Natural killer cell (primary cell): ENCODE measurements at regions not wholly inside any gene's neighbourhood (a gene's known extent, or its start where the extent isn't known, plus 50 kb on each side); places are given as distances from the start of the nearest gene placed in this dataset.

Experiments
- ATAC-seq, 3 donors: fragments of 150-1000 bp in 2 of 3; fragments of 200-7000 bp in 1 of 3; cut with Tn5 transposase; 1 replicate in 1 of 3; 2 replicates in 2 of 3; pipeline ENCODE4 v1.10.0; 2021; ENCODE audit warnings: mild to moderate bottlenecking in 2 of 3, moderate library complexity in 2 of 3
- DNase-seq, 2 donors: peaks; one replicate each; pipeline versions ENCODE4 v3.0.0 to v3.0.0-alpha.2; 2013 to 2021; ENCODE audit warnings: mixed read lengths in 1 of 2
- H3K27ac ChIP-seq: one replicate; pipeline ENCODE4 v1.5.1; 2013; ENCODE audit warnings: mild to moderate bottlenecking, low read length
- H3K27me3 ChIP-seq: one replicate; pipeline ENCODE4 v1.6.1; 2013; ENCODE audit warnings: low read length; ENCODE audit not compliant: control insufficient read depth, insufficient read depth
- H3K36me3 ChIP-seq: one replicate; pipeline ENCODE4 v1.6.1; 2013; ENCODE audit warnings: low read length; ENCODE audit not compliant: control insufficient read depth, insufficient read depth
- H3K4me1 ChIP-seq: one replicate; pipeline ENCODE4 v1.6.1; 2013; ENCODE audit warnings: low read length; ENCODE audit not compliant: control insufficient read depth, insufficient read depth
- H3K4me3 ChIP-seq: one replicate; pipeline ENCODE4 v1.5.1; 2013; ENCODE audit warnings: low read length
- H3K9me3 ChIP-seq: one replicate; pipeline ENCODE4 v1.6.1; 2013; ENCODE audit warnings: low read length; ENCODE audit not compliant: control insufficient read depth, insufficient read depth
- H3K27ac Mint-ChIP-seq, 2 donors: one replicate each; pipeline ENCODE4 v1.8.0; 2022; ENCODE audit warnings: mild to moderate bottlenecking in 2 of 2, mixed read lengths in 2 of 2, moderate library complexity in 1 of 2
- H3K27me3 Mint-ChIP-seq, 2 donors: one replicate each; pipeline ENCODE4 v1.8.0; 2022; ENCODE audit warnings: low read depth in 2 of 2, mixed read lengths in 2 of 2
- H3K36me3 Mint-ChIP-seq: one replicate; pipeline ENCODE4 v1.8.0; 2022; ENCODE audit warnings: mixed read lengths
- H3K4me1 Mint-ChIP-seq, 2 donors: one replicate each; pipeline ENCODE4 v1.8.0; 2022; ENCODE audit warnings: mixed read lengths in 2 of 2
- H3K4me3 Mint-ChIP-seq: one replicate; pipeline ENCODE4 v1.8.0; 2022; ENCODE audit warnings: mild to moderate bottlenecking, moderate library complexity, mixed read lengths
- H3K9me3 Mint-ChIP-seq, 2 donors: one replicate each; pipeline ENCODE4 v1.8.0; 2022; ENCODE audit warnings: mixed read lengths in 2 of 2
- CTCF ChIP-seq: fragments of 200-600 bp; IDR thresholded peaks from one replicate; pipeline ENCODE4 v1.8.0; 2022; ENCODE audit warnings: antibody characterized with exemption
- WGBS: methylation state at CpG from one replicate; pipeline ENCODE4 v1.1.7; 2013; ENCODE audit warnings: missing lambda C conversion rate; ENCODE audit not compliant: insufficient coverage; 5-methylcytosine and 5-hydroxymethylcytosine counted together
- intact Hi-C: fragments of 100-400 bp; cut with micrococcal nuclease; formaldehyde crosslinking; loops from one replicate; pipeline ENCODE4 v1.14.2; 2022

GRCh38 chr13:22114630-22115311 is 443.9 kb downstream of the FGF9 start:
- peak overlapping the region; percentile 87 for H3K27ac ChIP-seq
- ATAC-seq = peak; percentile 86 to 93 (median 89)
- WGBS = 55% methylated on average over 3 of the region's 9 CpGs

GRCh38 chr13:22118158-22118557 is 447.3 kb downstream of the FGF9 start:
- Mint-ChIP-seq H3K27me3 (no peaks in the 10 kb centered on the region), H3K4me1 (peaks cover 23 to 25% of the 10 kb centered on the region in 2 donors), H3K4me3 (no peak overlapping the region), H3K27ac (no peak overlapping the region), H3K36me3 (no peaks in the 10 kb centered on the region), H3K9me3 (no peaks in the 10 kb centered on the region)
- Histone ChIP-seq H3K4me1 (peaks cover 16% of the 10 kb centered on the region), H3K27me3 (no peaks in the 10 kb centered on the region), H3K4me3 (no peak overlapping the region), H3K9me3 (no peaks in the 10 kb centered on the region), H3K36me3 (no peaks in the 10 kb centered on the region), H3K27ac (no peak overlapping the region)
- DNase-seq (no peak), ATAC-seq (no peak)
- WGBS = 88% methylated on average over 3 of the region's 3 CpGs
- intact Hi-C loops = no loop called here
- no peak for TF ChIP-seq CTCF

More at GRCh38 chr13:22114630-22115311, 443.9 kb downstream of the FGF9 start:
- no peak for TF ChIP-seq CTCF
- intact Hi-C loops = loop anchor here (1.0 kb wide), 1 partner anchor 52 kb away; no protein-coding TSS in a partner anchor
- Mint-ChIP-seq H3K4me1 (peaks cover 23 to 26% of the 10 kb centered on the region in 2 donors), H3K27ac (peak overlapping the region; percentile 92 to 93), H3K27me3 (no peaks in the 10 kb centered on the region), H3K9me3 (no peaks in the 10 kb centered on the region), H3K4me3 (peak overlapping the region; percentile 49), H3K36me3 (no peaks in the 10 kb centered on the region)
- DNase-seq = peak in 1 of 2 donors; percentile 88
- H3K27me3 ChIP-seq = no peaks in the 10 kb centered on the region
- no peak overlapping the region for H3K4me3 ChIP-seq
- no peaks in the 10 kb centered on the region for H3K9me3 ChIP-seq
- no peaks in the 10 kb centered on the region for H3K36me3 ChIP-seq
- H3K4me1 ChIP-seq = peaks cover 16% of the 10 kb centered on the region

GRCh38 chr13:22120646-22121045 is 449.8 kb downstream of the FGF9 start:
- peaks cover 0 to 2% of the 10 kb centered on the region in 2 donors for H3K27me3 Mint-ChIP-seq
- H3K27ac Mint-ChIP-seq = no peak overlapping the region
- peaks cover under 1% of the 10 kb centered on the region in 2 donors for H3K4me1 Mint-ChIP-seq
- H3K4me3 Mint-ChIP-seq = no peak overlapping the region
- H3K9me3 ChIP-seq = no peaks in the 10 kb centered on the region
- H3K36me3 ChIP-seq = no peaks in the 10 kb centered on the region
- no peak overlapping the region for H3K4me3 ChIP-seq
- H3K4me1 ChIP-seq = peaks cover 5% of the 10 kb centered on the region
- no peak for TF ChIP-seq CTCF
- no peaks in the 10 kb centered on the region for H3K9me3 Mint-ChIP-seq
- DNase-seq = no peak
- WGBS = 91% methylated on average over 7 of the region's 7 CpGs
- H3K27me3 ChIP-seq = no peaks in the 10 kb centered on the region
- H3K36me3 Mint-ChIP-seq = no peaks in the 10 kb centered on the region
- intact Hi-C loops = no loop called here
- H3K27ac ChIP-seq = no peak overlapping the region
- ATAC-seq = no peak
